Limb (tissue), 2 donors: ENCODE measurements at regions not wholly inside any gene's neighbourhood (a gene's known extent, or its start where the extent isn't known, plus 50 kb on each side); places are given as distances from the start of the nearest gene placed in this dataset.
A peak's percentile ranks its signal among the peaks of the same experiment; 100 is the strongest.

ENCODE experiments used
- DNase-seq, 2 donors: peaks; one replicate each; pipeline ENCODE4 v3.0.0-alpha.2; 2016; ENCODE audit errors: extremely low spot score in 2 of 2

DNA sequence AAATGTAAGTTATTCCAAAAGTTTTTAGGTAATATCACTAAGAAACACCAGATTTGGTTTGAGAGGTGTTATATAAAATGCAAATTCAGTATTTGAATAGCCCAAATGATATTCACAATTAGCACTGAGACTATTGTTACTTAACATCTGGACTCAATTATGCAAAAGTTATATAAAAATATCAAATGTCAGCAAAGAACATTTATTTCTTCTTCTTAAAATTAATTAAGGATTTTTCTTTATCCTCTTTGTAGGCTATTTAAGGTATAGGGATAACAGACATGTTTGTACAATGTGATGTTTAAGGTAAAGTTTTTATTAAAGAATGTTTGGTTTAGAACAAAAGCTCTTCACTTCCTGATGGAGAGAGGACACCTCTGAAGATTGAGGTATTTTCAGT is 63.3 kb upstream of the GK2 start:
- DNase-seq: no peak

DNA sequence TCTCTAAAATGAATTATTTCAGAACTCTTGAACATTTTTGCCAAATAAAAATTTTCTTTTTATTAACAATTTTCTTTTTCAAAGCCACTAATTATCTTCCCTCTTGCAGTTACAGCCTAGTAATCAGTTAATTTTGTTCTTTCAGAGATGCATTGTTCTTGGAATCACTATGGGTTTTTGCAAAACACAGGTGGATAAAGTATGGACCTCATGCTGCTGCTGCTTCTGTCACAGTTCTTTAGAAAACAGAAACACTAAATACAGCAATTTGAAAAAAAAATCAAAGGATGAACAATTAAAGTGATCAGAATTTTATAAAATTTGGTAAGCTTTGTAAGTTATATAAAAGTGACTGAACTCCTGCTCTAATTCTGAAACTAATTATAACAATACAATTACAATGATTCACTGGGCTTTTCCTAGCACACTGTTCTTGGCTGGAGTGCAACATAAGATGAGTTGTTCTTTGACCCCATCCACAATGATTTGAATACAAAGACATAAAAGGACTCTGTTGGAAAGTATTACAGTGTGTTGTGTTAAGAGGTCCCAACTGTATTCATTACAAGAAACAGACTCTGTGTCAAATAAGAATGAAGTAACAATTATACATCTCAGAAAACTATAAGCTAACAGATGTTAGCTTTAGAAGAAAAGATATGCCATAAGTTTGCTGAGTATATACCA is 59.4 kb upstream of the GK2 start:
- DNase-seq: peak in 1 of 2 donors; percentile 18

DNA sequence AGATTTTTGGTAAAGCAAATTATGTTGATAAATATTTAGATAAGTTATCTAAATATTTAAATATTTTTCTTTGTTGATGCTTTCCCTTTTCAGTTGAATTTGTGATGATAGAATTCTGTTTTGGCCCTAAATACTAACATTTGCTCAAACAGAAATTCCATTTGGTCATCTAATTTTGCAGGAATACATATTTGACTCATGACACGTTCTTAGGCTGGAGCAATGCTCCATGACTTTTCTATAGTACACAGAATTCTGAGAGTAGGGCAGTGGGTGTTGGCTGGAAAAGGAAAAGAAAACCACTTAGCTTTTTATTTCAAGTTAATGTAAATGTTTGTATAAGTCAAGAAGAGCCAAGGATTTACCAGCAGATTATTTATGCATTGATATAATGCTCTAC is 58.6 kb upstream of the GK2 start:
- no peak for DNase-seq
